ENCODE measurements at regions not wholly inside any gene's neighbourhood (a gene's known extent, or its start where the extent isn't known, plus 50 kb on each side); places are given as distances from the start of the nearest gene placed in this dataset.

DNA sequence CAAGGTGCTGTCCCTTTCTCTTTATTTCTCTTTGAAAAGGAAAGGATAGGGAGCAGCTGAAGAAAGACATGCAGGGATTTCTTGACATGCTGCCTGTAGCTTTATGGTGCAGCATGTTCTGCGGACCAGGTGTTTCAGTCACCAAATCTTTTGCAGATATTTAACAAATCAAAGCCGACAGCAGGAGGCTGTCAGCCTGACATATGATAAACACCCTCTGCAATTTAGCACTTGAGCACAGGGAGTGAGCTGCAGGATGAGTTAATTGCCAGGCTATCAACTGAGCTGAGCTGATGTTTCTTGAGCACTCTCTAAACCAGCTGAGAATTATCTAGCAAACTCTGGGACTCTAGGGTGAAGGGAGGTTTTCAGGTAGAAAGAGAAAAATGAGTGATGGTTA, 212.8 kb upstream of the ATP10B start:
- no peaks in the 10 kb centered on the region for H3K27me3 ChIP-seq (ENCODE audit: control insufficient read depth, insufficient read depth, low read length)
- intact Hi-C loops (cut with DNase I) = no loop called here
- H3K4me3 ChIP-seq (ENCODE audit: low read length in 3 of 3) = no peak overlapping the region
- FAIRE-seq (no peak), DNase-seq (peak in 2 of 5 donors; percentile 2 to 11)
- no peak overlapping the region for H3K27ac ChIP-seq (ENCODE audit: low read depth in 2 of 2, low read length in 2 of 2)
- H3K4me1 ChIP-seq (ENCODE audit: control insufficient read depth in 2 of 3, insufficient read depth in 2 of 3, low read depth in 1 of 3, low read length in 3 of 3) = no peaks in the 10 kb centered on the region
- H3K36me3 ChIP-seq (ENCODE audit: control insufficient read depth in 2 of 3, insufficient read depth in 3 of 3, low read length in 3 of 3) = no peaks in the 10 kb centered on the region
- H3K9ac ChIP-seq (ENCODE audit: low read length in 3 of 3) = no peak overlapping the region
- H3K9me3 ChIP-seq (ENCODE audit: control insufficient read depth in 2 of 3, insufficient read depth in 1 of 3, low read length in 3 of 3) = no peaks in the 10 kb centered on the region
- TF ChIP-seq, protein P1, sequence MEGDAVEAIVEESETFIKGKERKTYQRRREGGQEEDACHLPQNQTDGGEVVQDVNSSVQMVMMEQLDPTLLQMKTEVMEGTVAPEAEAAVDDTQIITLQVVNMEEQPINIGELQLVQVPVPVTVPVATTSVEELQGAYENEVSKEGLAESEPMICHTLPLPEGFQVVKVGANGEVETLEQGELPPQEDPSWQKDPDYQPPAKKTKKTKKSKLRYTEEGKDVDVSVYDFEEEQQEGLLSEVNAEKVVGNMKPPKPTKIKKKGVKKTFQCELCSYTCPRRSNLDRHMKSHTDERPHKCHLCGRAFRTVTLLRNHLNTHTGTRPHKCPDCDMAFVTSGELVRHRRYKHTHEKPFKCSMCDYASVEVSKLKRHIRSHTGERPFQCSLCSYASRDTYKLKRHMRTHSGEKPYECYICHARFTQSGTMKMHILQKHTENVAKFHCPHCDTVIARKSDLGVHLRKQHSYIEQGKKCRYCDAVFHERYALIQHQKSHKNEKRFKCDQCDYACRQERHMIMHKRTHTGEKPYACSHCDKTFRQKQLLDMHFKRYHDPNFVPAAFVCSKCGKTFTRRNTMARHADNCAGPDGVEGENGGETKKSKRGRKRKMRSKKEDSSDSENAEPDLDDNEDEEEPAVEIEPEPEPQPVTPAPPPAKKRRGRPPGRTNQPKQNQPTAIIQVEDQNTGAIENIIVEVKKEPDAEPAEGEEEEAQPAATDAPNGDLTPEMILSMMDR (IDR thresholded peaks at IDR 0.05; ENCODE audit: borderline replicate concordance, extremely low read depth, insufficient read depth) = no peak

- Histone ChIP-seq H3K4me3 (ENCODE audit: low read length in 3 of 3) (no peak overlapping the region), H3K9me3 (ENCODE audit: control insufficient read depth in 2 of 3, insufficient read depth in 1 of 3, low read length in 3 of 3) (no peaks in the 10 kb centered on the region), H3K36me3 (ENCODE audit: control insufficient read depth in 2 of 3, insufficient read depth in 3 of 3, low read length in 3 of 3) (no peaks in the 10 kb centered on the region), H3K9ac (ENCODE audit: low read length in 3 of 3) (no peak overlapping the region), H3K27ac (ENCODE audit: low read depth in 2 of 2, low read length in 2 of 2) (no peak overlapping the region), H3K27me3 (ENCODE audit: control insufficient read depth, insufficient read depth, low read length) (no peaks in the 10 kb centered on the region), H3K4me1 (ENCODE audit: control insufficient read depth in 2 of 3, insufficient read depth in 2 of 3, low read depth in 1 of 3, low read length in 3 of 3) (no peaks in the 10 kb centered on the region)
- no peak for DNase-seq
- no peak for FAIRE-seq
- TF ChIP-seq, protein P1 (IDR thresholded peaks at IDR 0.05; ENCODE audit: borderline replicate concordance, extremely low read depth, insufficient read depth) = no peak
- intact Hi-C loops (cut with DNase I) = no loop called here
These were observed 212.3 kb upstream of the ATP10B start for GRCh38 chr5:161064297-161064696.

GRCh38 chr5:161058781-161059180, 206.8 kb upstream of the ATP10B start:
- TF ChIP-seq, protein P1 (IDR thresholded peaks at IDR 0.05; ENCODE audit: borderline replicate concordance, extremely low read depth, insufficient read depth) = no peak
- Histone ChIP-seq H3K9me3 (ENCODE audit: control insufficient read depth in 2 of 3, insufficient read depth in 1 of 3, low read length in 3 of 3) (no peaks in the 10 kb centered on the region), H3K4me1 (ENCODE audit: control insufficient read depth in 2 of 3, insufficient read depth in 2 of 3, low read depth in 1 of 3, low read length in 3 of 3) (no peaks in the 10 kb centered on the region), H3K4me3 (ENCODE audit: low read length in 3 of 3) (no peak overlapping the region), H3K9ac (ENCODE audit: low read length in 3 of 3) (no peak overlapping the region), H3K27ac (ENCODE audit: low read depth in 2 of 2, low read length in 2 of 2) (no peak overlapping the region), H3K27me3 (ENCODE audit: control insufficient read depth, insufficient read depth, low read length) (no peaks in the 10 kb centered on the region), H3K36me3 (ENCODE audit: control insufficient read depth in 2 of 3, insufficient read depth in 3 of 3, low read length in 3 of 3) (no peaks in the 10 kb centered on the region)
- FAIRE-seq (no peak), DNase-seq (no peak)
- intact Hi-C loops (cut with DNase I) = no loop called here

- Histone ChIP-seq H3K9ac (ENCODE audit: low read length in 3 of 3) (no peak overlapping the region), H3K4me1 (ENCODE audit: control insufficient read depth in 2 of 3, insufficient read depth in 2 of 3, low read depth in 1 of 3, low read length in 3 of 3) (no peaks in the 10 kb centered on the region), H3K27ac (ENCODE audit: low read depth in 2 of 2, low read length in 2 of 2) (no peak overlapping the region), H3K27me3 (ENCODE audit: control insufficient read depth, insufficient read depth, low read length) (no peaks in the 10 kb centered on the region), H3K9me3 (ENCODE audit: control insufficient read depth in 2 of 3, insufficient read depth in 1 of 3, low read length in 3 of 3) (no peaks in the 10 kb centered on the region), H3K4me3 (ENCODE audit: low read length in 3 of 3) (no peak overlapping the region), H3K36me3 (ENCODE audit: control insufficient read depth in 2 of 3, insufficient read depth in 3 of 3, low read length in 3 of 3) (no peaks in the 10 kb centered on the region)
- no peak for DNase-seq
- TF ChIP-seq, protein P1 (IDR thresholded peaks at IDR 0.05; ENCODE audit: borderline replicate concordance, extremely low read depth, insufficient read depth) = no peak
- no peak for FAIRE-seq
- intact Hi-C loops (cut with DNase I) = no loop called here
These were observed 200.0 kb upstream of the ATP10B start for GRCh38 chr5:161051920-161052500.

All from kidney (tissue), 13 donors.